ENCODE measurements at regions not wholly inside any gene's neighbourhood (a gene's known extent, or its start where the extent isn't known, plus 50 kb on each side); places are given as distances from the start of the nearest gene placed in this dataset.

GRCh38 chr6:113169484-113169883 lies 687.7 kb upstream of the MARCKS start:
- TF ChIP-seq, protein P1, sequence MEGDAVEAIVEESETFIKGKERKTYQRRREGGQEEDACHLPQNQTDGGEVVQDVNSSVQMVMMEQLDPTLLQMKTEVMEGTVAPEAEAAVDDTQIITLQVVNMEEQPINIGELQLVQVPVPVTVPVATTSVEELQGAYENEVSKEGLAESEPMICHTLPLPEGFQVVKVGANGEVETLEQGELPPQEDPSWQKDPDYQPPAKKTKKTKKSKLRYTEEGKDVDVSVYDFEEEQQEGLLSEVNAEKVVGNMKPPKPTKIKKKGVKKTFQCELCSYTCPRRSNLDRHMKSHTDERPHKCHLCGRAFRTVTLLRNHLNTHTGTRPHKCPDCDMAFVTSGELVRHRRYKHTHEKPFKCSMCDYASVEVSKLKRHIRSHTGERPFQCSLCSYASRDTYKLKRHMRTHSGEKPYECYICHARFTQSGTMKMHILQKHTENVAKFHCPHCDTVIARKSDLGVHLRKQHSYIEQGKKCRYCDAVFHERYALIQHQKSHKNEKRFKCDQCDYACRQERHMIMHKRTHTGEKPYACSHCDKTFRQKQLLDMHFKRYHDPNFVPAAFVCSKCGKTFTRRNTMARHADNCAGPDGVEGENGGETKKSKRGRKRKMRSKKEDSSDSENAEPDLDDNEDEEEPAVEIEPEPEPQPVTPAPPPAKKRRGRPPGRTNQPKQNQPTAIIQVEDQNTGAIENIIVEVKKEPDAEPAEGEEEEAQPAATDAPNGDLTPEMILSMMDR (IDR thresholded peaks at IDR 0.05; ENCODE audit: extremely low read depth, missing control alignments): no peak

DNA sequence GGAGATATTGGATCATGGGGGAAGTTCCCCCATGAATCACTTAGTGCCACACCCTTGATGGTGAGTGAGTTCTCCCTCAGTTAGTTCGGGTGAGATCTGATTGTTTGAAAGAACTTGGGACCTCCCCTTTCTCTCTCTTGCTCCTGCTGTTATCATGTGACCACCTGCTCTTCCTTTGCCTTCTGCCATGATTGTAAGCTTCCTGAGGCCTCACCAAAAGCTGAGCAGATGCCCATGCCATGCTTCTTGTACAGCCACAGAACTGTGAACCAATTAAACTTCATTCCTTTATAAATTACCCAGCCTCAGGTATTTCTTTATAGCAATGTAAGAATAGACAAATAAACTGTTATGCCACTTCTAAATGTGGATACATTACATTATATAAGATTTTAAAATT lies 686.7 kb upstream of the MARCKS start:
- no peak for DNase-seq (ENCODE audit: low spot score)

More at GRCh38 chr6:113169484-113169883, 687.7 kb upstream of the MARCKS start:
- DNase-seq (ENCODE audit: low spot score): no peak

GRCh38 chr6:113171882-113172281 lies 685.3 kb upstream of the MARCKS start:
- TF ChIP-seq, protein P1 (IDR thresholded peaks at IDR 0.05; ENCODE audit: extremely low read depth, missing control alignments): no peak
- no peak for DNase-seq (ENCODE audit: low spot score)

More for the DNA sequence above, 686.7 kb upstream of the MARCKS start:
- TF ChIP-seq, protein P1 (IDR thresholded peaks at IDR 0.05; ENCODE audit: extremely low read depth, missing control alignments): no peak

- DNase-seq (ENCODE audit: low spot score): no peak
Measured at GRCh38 chr6:113172531-113172966, 684.6 kb upstream of the MARCKS start.

DNA sequence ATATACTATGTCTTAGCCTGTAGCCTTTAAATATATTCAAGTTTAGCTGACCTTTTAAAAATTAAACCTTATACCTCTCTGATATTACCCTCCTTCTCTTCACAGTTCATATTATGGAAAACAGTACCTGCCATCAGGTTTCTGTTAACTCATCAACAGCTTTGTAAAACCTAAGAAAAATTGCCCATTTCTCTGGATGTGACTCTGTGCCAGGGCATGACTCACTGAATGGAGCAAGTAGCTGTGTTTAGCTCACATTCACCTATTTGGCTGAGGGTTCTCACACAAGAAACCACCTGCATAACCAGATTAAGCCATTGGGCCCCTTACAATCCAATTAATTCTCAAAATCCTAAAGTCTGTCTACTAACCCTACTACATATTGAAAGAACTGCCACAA lies 678.8 kb upstream of the MARCKS start:
- TF ChIP-seq, protein P1 (IDR thresholded peaks at IDR 0.05; ENCODE audit: extremely low read depth, missing control alignments): no peak

More at GRCh38 chr6:113172531-113172966, 684.6 kb upstream of the MARCKS start:
- TF ChIP-seq, protein P1 (IDR thresholded peaks at IDR 0.05; ENCODE audit: extremely low read depth, missing control alignments): no peak

GRCh38 chr6:113181164-113181563 lies 676.0 kb upstream of the MARCKS start:
- DNase-seq (ENCODE audit: low spot score): no peak
- TF ChIP-seq, protein P1 (IDR thresholded peaks at IDR 0.05; ENCODE audit: extremely low read depth, missing control alignments): no peak

More for the DNA sequence above, 678.8 kb upstream of the MARCKS start:
- DNase-seq (ENCODE audit: low spot score): no peak

- no peak for DNase-seq (ENCODE audit: low spot score)
- TF ChIP-seq, protein P1 (IDR thresholded peaks at IDR 0.05; ENCODE audit: extremely low read depth, missing control alignments): no peak
Measured at GRCh38 chr6:113182370-113183141, 674.6 kb upstream of the MARCKS start.

Data from GM20000 (cell line).